Breast epithelium (tissue), 4 donors: ENCODE measurements at regions not wholly inside any gene's neighbourhood (a gene's known extent, or its start where the extent isn't known, plus 50 kb on each side); places are given as distances from the start of the nearest gene placed in this dataset.
"Not testable (repeated sequence)": the region's sequence is repeated elsewhere in the genome, so short reads cannot be mapped to it uniquely, and the experiment has no call there.

Experiments used
- DNase-seq, 2 donors: peaks; one replicate each; pipeline ENCODE4 v3.0.0-alpha.2; 2019; ENCODE audit warnings: low spot score in 2 of 2
- H3K27ac ChIP-seq, 2 donors: fragments of 200-600 bp; sonication (generic) in 1 of 2; one replicate each; pipeline ENCODE4 v1.5.1; 2016 to 2019; ENCODE audit warnings: mild to moderate bottlenecking in 1 of 2
- H3K27me3 ChIP-seq, 2 donors: fragments of 200-600 bp; sonication (generic) in 1 of 2; one replicate each; pipeline versions ENCODE4 v1.5.1 to v1.6.0; 2017 to 2019; ENCODE audit warnings: control low read depth in 1 of 2, mild to moderate bottlenecking in 1 of 2
- H3K36me3 ChIP-seq: fragments of 200-600 bp; one replicate; pipeline ENCODE4 v1.5.1; 2019
- H3K4me1 ChIP-seq, 2 donors: fragments of 200-600 bp; sonication (generic); one replicate each; pipeline ENCODE4 v1.5.1; 2016 to 2019; ENCODE audit warnings: control low read depth in 1 of 2
- H3K4me3 ChIP-seq, 3 donors: fragments of 200-600 bp; sonication (generic); 1 replicate in 2 of 3; 2 replicates in 1 of 3; pipeline ENCODE4 v1.5.1; 2016 to 2019; ENCODE audit warnings: mild to moderate bottlenecking in 3 of 3, moderate library complexity in 2 of 3
- H3K9me3 ChIP-seq, 2 donors: fragments of 200-600 bp; sonication (generic) in 1 of 2; one replicate each; pipeline ENCODE4 v1.5.1; 2016 to 2019; ENCODE audit warnings: control low read depth in 1 of 2
- POLR2A ChIP-seq: fragments of 450-650 bp; IDR thresholded peaks from one replicate; pipeline ENCODE4 v1.6.1; 2016; ENCODE audit warnings: antibody characterized with exemption, mild to moderate bottlenecking, moderate library complexity
- POLR2AphosphoS5 ChIP-seq, 3 donors: sonication (generic); formaldehyde crosslinking; IDR thresholded peaks; one replicate each; pipeline ENCODE4 v1.6.1; 2017; ENCODE audit warnings: antibody characterized with exemption in 3 of 3
- intact Hi-C: fragments of 100-400 bp; cut with DNase I; formaldehyde crosslinking; loops from one replicate; pipeline ENCODE4 v1.15.1; 2023; ENCODE audit warnings: low total_unique reads
- TF ChIP-seq, protein P1 (sequence below), 3 donors: fragments of 450-650 bp; IDR thresholded peaks; one replicate each; pipeline ENCODE4 v1.5.1; 2016 to 2017; ENCODE audit warnings: antibody characterized with exemption in 3 of 3, mild to moderate bottlenecking in 3 of 3, moderate library complexity in 3 of 3

DNA sequence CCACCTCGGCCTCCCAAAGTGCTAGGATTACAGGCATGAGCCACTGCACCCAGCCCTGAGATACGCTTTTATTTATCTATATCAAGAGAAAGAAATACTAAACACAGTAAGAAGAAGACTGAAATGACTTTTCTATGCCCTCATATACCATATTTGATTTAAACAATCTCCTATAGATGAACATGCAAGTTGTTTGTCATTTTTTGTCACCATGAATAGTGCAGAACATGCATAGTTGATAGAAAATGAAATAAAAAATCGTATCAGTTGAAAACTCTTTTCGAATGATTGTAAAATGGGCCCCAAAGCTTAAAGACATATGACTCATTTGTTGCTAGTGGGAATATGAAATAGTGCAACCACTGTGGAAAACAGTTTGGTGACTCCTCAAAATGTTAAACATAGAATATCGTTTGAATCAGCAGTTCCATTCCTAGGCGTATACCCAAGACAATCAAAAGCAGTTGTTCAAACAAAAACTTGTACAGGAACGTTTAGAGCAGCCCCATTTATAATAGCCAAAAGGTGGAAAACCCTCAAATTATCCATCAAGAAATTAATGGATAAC, 61.4 kb upstream of the ANKH start:
- no peak for TF ChIP-seq POLR2A
- no peaks in the 10 kb centered on the region for H3K27me3 ChIP-seq
- H3K4me3 ChIP-seq: no peak overlapping the region
- no peaks in the 10 kb centered on the region for H3K9me3 ChIP-seq
- H3K4me1 ChIP-seq: no peaks in the 10 kb centered on the region
- H3K27ac ChIP-seq: no peak overlapping the region
- no peak for DNase-seq
- intact Hi-C loops: no loop called here
- H3K36me3 ChIP-seq: no peaks in the 10 kb centered on the region

DNA sequence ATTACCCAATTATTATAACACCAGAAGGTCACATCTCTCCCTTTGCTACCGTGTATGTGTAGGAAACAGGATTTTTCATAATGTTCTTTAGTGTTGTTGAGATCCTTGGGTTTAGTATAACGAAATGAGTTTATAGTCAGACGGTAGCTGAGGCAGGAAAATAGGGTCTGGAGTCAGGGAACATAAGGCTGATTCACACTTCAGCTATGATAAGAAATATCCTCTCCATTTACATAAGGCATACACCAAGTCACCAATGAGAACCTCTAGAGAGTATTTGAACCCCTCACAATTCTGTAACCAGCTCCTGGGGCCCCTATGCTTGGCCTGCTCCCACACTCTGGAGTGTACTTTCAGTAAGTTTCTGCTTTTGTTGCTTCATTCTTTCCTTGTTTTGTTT, 58.9 kb upstream of the ANKH start:
- Histone ChIP-seq H3K4me3 (no peak overlapping the region), H3K9me3 (no peaks in the 10 kb centered on the region), H3K27me3 (no peaks in the 10 kb centered on the region), H3K27ac (no peak overlapping the region), H3K4me1 (no peaks in the 10 kb centered on the region), H3K36me3 (no peaks in the 10 kb centered on the region)
- intact Hi-C loops: no loop called here
- no peak for DNase-seq
- TF ChIP-seq, protein P1, sequence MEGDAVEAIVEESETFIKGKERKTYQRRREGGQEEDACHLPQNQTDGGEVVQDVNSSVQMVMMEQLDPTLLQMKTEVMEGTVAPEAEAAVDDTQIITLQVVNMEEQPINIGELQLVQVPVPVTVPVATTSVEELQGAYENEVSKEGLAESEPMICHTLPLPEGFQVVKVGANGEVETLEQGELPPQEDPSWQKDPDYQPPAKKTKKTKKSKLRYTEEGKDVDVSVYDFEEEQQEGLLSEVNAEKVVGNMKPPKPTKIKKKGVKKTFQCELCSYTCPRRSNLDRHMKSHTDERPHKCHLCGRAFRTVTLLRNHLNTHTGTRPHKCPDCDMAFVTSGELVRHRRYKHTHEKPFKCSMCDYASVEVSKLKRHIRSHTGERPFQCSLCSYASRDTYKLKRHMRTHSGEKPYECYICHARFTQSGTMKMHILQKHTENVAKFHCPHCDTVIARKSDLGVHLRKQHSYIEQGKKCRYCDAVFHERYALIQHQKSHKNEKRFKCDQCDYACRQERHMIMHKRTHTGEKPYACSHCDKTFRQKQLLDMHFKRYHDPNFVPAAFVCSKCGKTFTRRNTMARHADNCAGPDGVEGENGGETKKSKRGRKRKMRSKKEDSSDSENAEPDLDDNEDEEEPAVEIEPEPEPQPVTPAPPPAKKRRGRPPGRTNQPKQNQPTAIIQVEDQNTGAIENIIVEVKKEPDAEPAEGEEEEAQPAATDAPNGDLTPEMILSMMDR (IDR thresholded peaks at IDR 0.05): no peak
- no peak for TF ChIP-seq POLR2AphosphoS5 (IDR thresholded peaks at IDR 0.05)

DNA sequence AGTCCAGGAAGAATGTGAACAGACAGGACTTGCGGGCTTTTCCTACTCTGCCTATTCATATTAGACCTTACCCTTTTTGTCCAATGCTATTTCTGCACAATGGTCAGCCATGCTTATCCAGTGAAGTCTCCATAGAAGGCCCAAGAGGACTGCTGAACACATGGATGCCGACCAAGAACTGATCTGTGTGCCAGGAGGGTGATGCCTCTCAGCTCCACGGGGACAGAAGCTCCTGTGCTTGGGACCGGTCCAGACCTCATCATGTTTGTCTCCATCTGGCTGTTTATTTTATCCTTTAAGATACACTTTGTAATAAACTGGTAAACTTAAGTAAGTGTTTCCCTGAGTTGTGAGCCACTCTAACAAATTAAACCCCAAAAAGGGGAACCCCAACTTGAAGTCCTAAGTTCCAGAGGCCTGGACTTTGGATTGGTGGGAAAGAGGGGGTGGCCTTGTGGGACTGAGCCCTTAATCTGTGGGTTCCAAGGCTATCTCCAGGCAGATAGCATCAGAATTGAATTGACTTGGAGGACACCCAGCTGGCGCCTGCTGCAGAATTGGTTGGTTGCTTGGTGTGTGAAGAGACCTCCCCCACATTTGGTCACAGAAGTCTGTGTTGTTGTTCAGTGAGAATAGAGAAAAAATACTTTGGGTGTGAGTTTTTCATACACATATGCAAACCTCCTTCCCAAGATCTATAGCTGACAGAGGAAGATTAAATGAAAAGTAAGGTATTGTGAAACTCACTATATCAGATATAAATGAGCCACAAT, 57.9 kb upstream of the ANKH start:
- Histone ChIP-seq H3K36me3 (no peaks in the 10 kb centered on the region), H3K27me3 (no peaks in the 10 kb centered on the region), H3K4me3 (no peak overlapping the region), H3K9me3 (no peaks in the 10 kb centered on the region), H3K27ac (no peak overlapping the region), H3K4me1 (no peaks in the 10 kb centered on the region)
- TF ChIP-seq POLR2A (no peak), POLR2AphosphoS5 (IDR thresholded peaks at IDR 0.05) (no peak)
- TF ChIP-seq, protein P1 (IDR thresholded peaks at IDR 0.05): no peak
- DNase-seq: no peak
- intact Hi-C loops: no loop called here

DNA sequence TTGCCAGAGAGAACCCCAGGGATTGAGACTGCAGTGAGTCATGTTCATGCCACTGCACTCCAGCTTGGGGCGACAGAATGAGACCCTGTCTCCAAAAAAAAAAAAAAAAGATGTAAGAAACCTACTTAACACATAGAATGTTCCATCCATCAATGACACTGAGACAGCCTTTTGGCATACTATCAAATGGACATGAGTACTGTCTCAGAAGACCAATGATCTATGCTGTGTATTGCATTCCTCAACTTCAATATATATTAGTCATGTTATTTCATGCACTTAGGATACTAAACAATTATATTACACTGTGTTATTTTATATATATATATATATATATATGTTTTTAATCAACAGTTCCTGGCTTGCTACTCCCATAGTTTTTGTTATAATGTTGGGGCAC, 57.1 kb upstream of the ANKH start:
- no peak for DNase-seq
- Histone ChIP-seq H3K36me3 (no peaks in the 10 kb centered on the region), H3K9me3 (no peaks in the 10 kb centered on the region), H3K27me3 (no peaks in the 10 kb centered on the region), H3K4me3 (no peak overlapping the region), H3K27ac (no peak overlapping the region), H3K4me1 (no peaks in the 10 kb centered on the region)
- TF ChIP-seq POLR2A: no peak
- intact Hi-C loops: no loop called here

DNA sequence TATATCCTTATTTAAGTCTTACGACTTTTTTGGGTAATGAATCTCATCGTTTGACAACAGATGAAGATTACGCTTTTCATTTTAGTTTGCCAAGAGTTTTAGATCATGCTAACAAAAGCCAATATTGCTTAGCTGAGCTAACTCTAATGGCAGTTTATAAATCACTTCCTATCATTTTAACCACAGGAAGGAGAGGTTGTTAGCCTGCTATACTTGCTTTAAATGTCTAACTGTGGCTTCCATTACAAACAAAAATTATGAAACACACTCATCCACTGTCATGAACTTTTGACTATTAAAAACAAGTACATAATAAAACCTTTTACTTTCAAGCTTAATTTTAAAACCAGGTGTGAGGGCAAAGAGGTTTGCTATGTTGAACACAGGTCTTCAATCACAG, 53.7 kb upstream of the ANKH start:
- Histone ChIP-seq H3K27ac (no peak overlapping the region), H3K9me3 (no peaks in the 10 kb centered on the region), H3K4me1 (no peaks in the 10 kb centered on the region), H3K27me3 (no peaks in the 10 kb centered on the region), H3K4me3 (no peak overlapping the region), H3K36me3 (no peaks in the 10 kb centered on the region)
- intact Hi-C loops: no loop called here
- DNase-seq: no peak
- TF ChIP-seq, protein P1 (IDR thresholded peaks at IDR 0.05): no peak
- TF ChIP-seq POLR2A (no peak), POLR2AphosphoS5 (IDR thresholded peaks at IDR 0.05) (no peak)

DNA sequence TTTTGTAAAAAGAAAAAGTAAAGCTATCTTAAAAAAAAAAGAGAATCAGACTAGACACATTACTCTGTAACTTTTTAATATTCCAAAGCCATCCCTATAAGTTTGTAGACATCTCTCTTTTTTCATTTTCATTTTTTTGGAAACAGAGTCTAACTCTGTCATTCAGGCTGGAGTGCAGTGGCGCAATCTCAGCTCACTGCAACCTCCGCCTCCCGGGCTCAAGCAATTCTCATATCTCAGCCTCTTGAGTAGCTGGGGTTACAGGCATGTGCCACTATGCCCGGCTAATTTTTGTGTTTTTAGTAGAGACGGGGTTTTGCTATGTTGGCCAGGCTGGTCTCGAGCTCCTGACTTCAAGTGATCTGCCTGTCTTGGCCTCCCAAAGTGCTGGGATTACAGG, 51.4 kb upstream of the ANKH start:
- H3K27me3 ChIP-seq, DNase-seq, H3K9me3 ChIP-seq, H3K27ac ChIP-seq, H3K4me1 ChIP-seq, H3K4me3 ChIP-seq, intact Hi-C loops, H3K36me3 ChIP-seq: not testable (repeated sequence)
